ENCODE measurements at regions not wholly inside any gene's neighbourhood (a gene's known extent, or its start where the extent isn't known, plus 50 kb on each side); places are given as distances from the start of the nearest gene placed in this dataset.

- DNase-seq (ENCODE audit: low read depth), result no peak
- Histone ChIP-seq H3K36me3 (ENCODE audit: control insufficient read depth, insufficient read depth, low read length) (no peaks in the 10 kb centered on the region), H3K27me3 (ENCODE audit: control insufficient read depth, insufficient read depth, low read length) (no peaks in the 10 kb centered on the region), H3K4me3 (ENCODE audit: low read depth, low read length) (no peak overlapping the region)
- TF ChIP-seq CTCF (IDR thresholded peaks at IDR 0.05; ENCODE audit: insufficient read depth, low read length, poor library complexity, severe bottlenecking), result no peak
Observed at GRCh38 chrX:46044486-46044885, 500.7 kb downstream of the ZNF674 start.

DNA sequence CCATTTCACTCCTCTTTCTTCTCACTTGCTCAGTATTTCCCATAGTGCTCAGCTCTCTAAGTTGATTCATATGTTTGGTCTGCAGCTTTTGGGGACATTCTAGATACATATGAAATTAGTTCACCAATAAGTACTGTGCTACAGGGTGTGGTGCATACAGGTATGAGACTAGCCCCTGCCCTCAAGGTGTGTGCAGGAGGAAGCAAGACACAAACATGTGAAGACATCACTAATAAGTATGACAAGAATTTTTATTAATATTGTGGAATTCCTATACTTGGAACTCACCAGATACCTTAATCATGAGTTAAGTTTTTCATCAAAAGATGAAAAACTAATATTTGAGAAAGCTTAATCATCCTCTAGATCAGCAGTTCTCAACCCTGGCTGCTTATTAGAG lies 505.2 kb downstream of the ZNF674 start:
- Histone ChIP-seq H3K4me3 (ENCODE audit: low read depth, low read length) (no peak overlapping the region), H3K27me3 (ENCODE audit: control insufficient read depth, insufficient read depth, low read length) (no peaks in the 10 kb centered on the region), H3K36me3 (ENCODE audit: control insufficient read depth, insufficient read depth, low read length) (no peaks in the 10 kb centered on the region)
- TF ChIP-seq CTCF (IDR thresholded peaks at IDR 0.05; ENCODE audit: insufficient read depth, low read length, poor library complexity, severe bottlenecking), result no peak
- no peak for DNase-seq (ENCODE audit: low read depth)

- TF ChIP-seq CTCF (IDR thresholded peaks at IDR 0.05; ENCODE audit: insufficient read depth, low read length, poor library complexity, severe bottlenecking), result no peak
- no peaks in the 10 kb centered on the region for H3K27me3 ChIP-seq (ENCODE audit: control insufficient read depth, insufficient read depth, low read length)
Observed at GRCh38 chrX:46039526-46039925, 505.7 kb downstream of the ZNF674 start.

DNA sequence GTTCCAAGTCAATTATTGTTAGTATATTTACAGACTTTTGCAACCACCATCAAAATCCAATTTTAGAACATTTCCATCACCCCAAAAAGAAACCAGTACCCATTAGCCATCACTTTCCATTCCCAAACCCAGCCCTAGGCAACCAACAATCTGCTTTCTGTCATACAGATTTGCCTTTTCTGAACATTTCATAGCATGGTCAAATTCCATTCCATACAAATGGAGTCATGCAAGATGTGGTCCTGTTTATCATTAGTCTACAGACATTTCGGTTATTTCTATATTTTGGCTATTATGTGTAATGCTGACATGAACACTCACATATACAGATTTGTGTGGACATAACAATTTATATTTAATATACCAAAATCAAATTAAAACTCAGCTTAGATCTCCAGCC lies 508.7 kb downstream of the ZNF674 start:
- H3K4me3 ChIP-seq (ENCODE audit: low read depth, low read length), result no peak overlapping the region
- no peak for TF ChIP-seq CTCF (IDR thresholded peaks at IDR 0.05; ENCODE audit: insufficient read depth, low read length, poor library complexity, severe bottlenecking)
- DNase-seq (ENCODE audit: low read depth), result no peak
- no peaks in the 10 kb centered on the region for H3K36me3 ChIP-seq (ENCODE audit: control insufficient read depth, insufficient read depth, low read length)
- no peaks in the 10 kb centered on the region for H3K27me3 ChIP-seq (ENCODE audit: control insufficient read depth, insufficient read depth, low read length)

More at GRCh38 chrX:46039526-46039925, 505.7 kb downstream of the ZNF674 start:
- no peaks in the 10 kb centered on the region for H3K36me3 ChIP-seq (ENCODE audit: control insufficient read depth, insufficient read depth, low read length)
- H3K4me3 ChIP-seq (ENCODE audit: low read depth, low read length), result no peak overlapping the region
- DNase-seq (ENCODE audit: low read depth), result no peak

- Histone ChIP-seq H3K36me3 (ENCODE audit: control insufficient read depth, insufficient read depth, low read length) (no peaks in the 10 kb centered on the region), H3K4me3 (ENCODE audit: low read depth, low read length) (no peak overlapping the region), H3K27me3 (ENCODE audit: control insufficient read depth, insufficient read depth, low read length) (no peaks in the 10 kb centered on the region)
- no peak for TF ChIP-seq CTCF (IDR thresholded peaks at IDR 0.05; ENCODE audit: insufficient read depth, low read length, poor library complexity, severe bottlenecking)
- no peak for DNase-seq (ENCODE audit: low read depth)
Observed at GRCh38 chrX:46034868-46035267, 510.4 kb downstream of the ZNF674 start.

GRCh38 chrX:46029777-46030176 lies 515.4 kb downstream of the ZNF674 start:
- H3K4me3 ChIP-seq (ENCODE audit: low read depth, low read length), result no peak overlapping the region

More at GRCh38 chrX:46029777-46030176, 515.4 kb downstream of the ZNF674 start:
- TF ChIP-seq CTCF (IDR thresholded peaks at IDR 0.05; ENCODE audit: insufficient read depth, low read length, poor library complexity, severe bottlenecking), result no peak
- no peaks in the 10 kb centered on the region for H3K36me3 ChIP-seq (ENCODE audit: control insufficient read depth, insufficient read depth, low read length)
- DNase-seq (ENCODE audit: low read depth), result no peak
- no peaks in the 10 kb centered on the region for H3K27me3 ChIP-seq (ENCODE audit: control insufficient read depth, insufficient read depth, low read length)

Data from kidney epithelial cell (primary cell).